ENCODE measurements at regions not wholly inside any gene's neighbourhood (a gene's known extent, or its start where the extent isn't known, plus 50 kb on each side); places are given as distances from the start of the nearest gene placed in this dataset.

DNA sequence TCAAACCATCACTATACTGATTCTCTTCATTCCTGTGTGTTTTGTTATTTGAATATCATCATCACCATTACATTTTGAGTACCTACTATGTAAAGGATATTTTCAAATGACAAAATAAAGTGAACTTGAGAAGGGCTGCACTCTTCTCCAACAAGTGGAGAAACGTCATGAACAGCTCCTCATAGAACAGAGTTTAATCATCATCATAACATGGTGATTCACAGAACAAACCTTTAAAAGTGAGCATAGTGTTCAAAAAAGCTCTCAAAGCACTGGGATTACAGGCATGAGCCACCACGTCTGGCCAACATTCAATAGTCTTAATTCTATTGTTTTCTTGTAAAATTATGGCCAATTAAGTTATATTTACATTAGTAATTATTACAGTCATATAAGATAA, 993.9 kb downstream of the PDHA2 start:
- TF ChIP-seq CEBPB (IDR thresholded peaks at IDR 0.05; ENCODE audit: low read depth) (no peak), EZH2 (IDR thresholded peaks at IDR 0.05) (no peak), JUND (IDR thresholded peaks at IDR 0.05) (no peak), YY1 (IDR thresholded peaks at IDR 0.05; ENCODE audit: extremely low read depth, insufficient replicate concordance, low read depth, low read length) (no peak), SP1 (IDR thresholded peaks at IDR 0.05; ENCODE audit: low read depth) (no peak), POLR2A (IDR thresholded peaks at IDR 0.05; ENCODE audit: borderline replicate concordance, extremely low read depth, insufficient read depth, insufficient read length) (no peak)
- TF ChIP-seq, protein P1, sequence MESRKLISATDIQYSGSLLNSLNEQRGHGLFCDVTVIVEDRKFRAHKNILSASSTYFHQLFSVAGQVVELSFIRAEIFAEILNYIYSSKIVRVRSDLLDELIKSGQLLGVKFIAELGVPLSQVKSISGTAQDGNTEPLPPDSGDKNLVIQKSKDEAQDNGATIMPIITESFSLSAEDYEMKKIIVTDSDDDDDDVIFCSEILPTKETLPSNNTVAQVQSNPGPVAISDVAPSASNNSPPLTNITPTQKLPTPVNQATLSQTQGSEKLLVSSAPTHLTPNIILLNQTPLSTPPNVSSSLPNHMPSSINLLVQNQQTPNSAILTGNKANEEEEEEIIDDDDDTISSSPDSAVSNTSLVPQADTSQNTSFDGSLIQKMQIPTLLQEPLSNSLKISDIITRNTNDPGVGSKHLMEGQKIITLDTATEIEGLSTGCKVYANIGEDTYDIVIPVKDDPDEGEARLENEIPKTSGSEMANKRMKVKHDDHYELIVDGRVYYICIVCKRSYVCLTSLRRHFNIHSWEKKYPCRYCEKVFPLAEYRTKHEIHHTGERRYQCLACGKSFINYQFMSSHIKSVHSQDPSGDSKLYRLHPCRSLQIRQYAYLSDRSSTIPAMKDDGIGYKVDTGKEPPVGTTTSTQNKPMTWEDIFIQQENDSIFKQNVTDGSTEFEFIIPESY (IDR thresholded peaks at IDR 0.05; ENCODE audit: extremely low read depth, insufficient replicate concordance, low read length), result no peak
- TF ChIP-seq, protein P2, sequence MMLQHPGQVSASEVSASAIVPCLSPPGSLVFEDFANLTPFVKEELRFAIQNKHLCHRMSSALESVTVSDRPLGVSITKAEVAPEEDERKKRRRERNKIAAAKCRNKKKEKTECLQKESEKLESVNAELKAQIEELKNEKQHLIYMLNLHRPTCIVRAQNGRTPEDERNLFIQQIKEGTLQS (IDR thresholded peaks at IDR 0.05), result no peak
- TF ChIP-seq, protein P3, sequence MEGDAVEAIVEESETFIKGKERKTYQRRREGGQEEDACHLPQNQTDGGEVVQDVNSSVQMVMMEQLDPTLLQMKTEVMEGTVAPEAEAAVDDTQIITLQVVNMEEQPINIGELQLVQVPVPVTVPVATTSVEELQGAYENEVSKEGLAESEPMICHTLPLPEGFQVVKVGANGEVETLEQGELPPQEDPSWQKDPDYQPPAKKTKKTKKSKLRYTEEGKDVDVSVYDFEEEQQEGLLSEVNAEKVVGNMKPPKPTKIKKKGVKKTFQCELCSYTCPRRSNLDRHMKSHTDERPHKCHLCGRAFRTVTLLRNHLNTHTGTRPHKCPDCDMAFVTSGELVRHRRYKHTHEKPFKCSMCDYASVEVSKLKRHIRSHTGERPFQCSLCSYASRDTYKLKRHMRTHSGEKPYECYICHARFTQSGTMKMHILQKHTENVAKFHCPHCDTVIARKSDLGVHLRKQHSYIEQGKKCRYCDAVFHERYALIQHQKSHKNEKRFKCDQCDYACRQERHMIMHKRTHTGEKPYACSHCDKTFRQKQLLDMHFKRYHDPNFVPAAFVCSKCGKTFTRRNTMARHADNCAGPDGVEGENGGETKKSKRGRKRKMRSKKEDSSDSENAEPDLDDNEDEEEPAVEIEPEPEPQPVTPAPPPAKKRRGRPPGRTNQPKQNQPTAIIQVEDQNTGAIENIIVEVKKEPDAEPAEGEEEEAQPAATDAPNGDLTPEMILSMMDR (IDR thresholded peaks at IDR 0.05 in 2 of 3, conservative IDR thresholded peaks at IDR 0.05 in 1 of 3; ENCODE audit: borderline replicate concordance in 1 of 3, insufficient read depth in 1 of 3, low read depth in 2 of 3, low read length in 2 of 3), result no peak
